K562 (cell line): ENCODE measurements at regions not wholly inside any gene's neighbourhood (a gene's known extent, or its start where the extent isn't known, plus 50 kb on each side); places are given as distances from the start of the nearest gene placed in this dataset.

ENCODE experiments used
- ATAC-seq: fragments of 200-7000 bp; cut with Tn5 transposase; 3 replicates; pipeline ENCODE4 v1.9.1; 2020; ENCODE audit warnings: moderate library complexity
- BruUV-seq: library from RNA; stranded (reverse); fragments of 400-500 nt; replicated peaks from 2 replicates; lab custom pipeline; 2021; lab: Mats Ljungman, UMichigan
- CTCF ChIA-PET: fragments of 300-600 bp; formaldehyde crosslinking; extraction: SDS; loops from one replicate; lab custom pipeline; 2021; ENCODE audit warnings: low intra/inter-chr PET ratio; lab: Yijun Ruan, JAX
- POLR2A ChIA-PET: fragments of 300-600, 350-650 bp; sonication (Branson Sonifier 250); formaldehyde crosslinking; extraction: SDS; loops from one replicate; lab custom pipeline; 2021; ENCODE audit warnings: antibody characterized with exemption, inconsistent platforms; lab: Yijun Ruan, JAX
- DNase-seq, 4 experiments: peaks; one replicate each; pipeline versions ENCODE4 v3.0.0 to v3.0.0-alpha.2; 2011 to 2018; ENCODE audit warnings: low spot score in 3 of 4, mixed read lengths in 3 of 4; ENCODE audit errors: extremely low read depth in 1 of 4
- FAIRE-seq: peaks from 2 replicates; lab custom pipeline; 2011; peaks lifted over from hg19 to GRCh38; lab: Jason Lieb, UNC
- H2AFZ ChIP-seq: 2 replicates; pipeline ENCODE4 v1.6.0; 2011; ENCODE audit warnings: low read depth, low read length, control low read depth, inconsistent platforms
- H3K27ac ChIP-seq: fragments of 200-600 bp; 3 replicates; pipeline ENCODE4 v1.8.0; 2011; ENCODE audit warnings: low read depth, mild to moderate bottlenecking, control low read depth, inconsistent platforms, low read length, moderate library complexity, mixed read lengths; ENCODE audit errors: extremely low read depth
- H3K27me3 ChIP-seq, 2 experiments: fragments of 300-600 bp in 1 of 2; 2 replicates in 1 of 2; 3 replicates in 1 of 2; pipeline versions ENCODE4 v1.6.0 to v1.8.0; 2011; ENCODE audit warnings: inconsistent platforms in 2 of 2, low read length in 2 of 2, mild to moderate bottlenecking in 1 of 2, mixed read lengths in 1 of 2, moderate library complexity in 1 of 2; ENCODE audit not compliant: control insufficient read depth in 2 of 2, insufficient read depth in 2 of 2
- H3K36me3 ChIP-seq: fragments of 300-600 bp; 3 replicates; pipeline ENCODE4 v1.8.0; 2011; ENCODE audit warnings: mild to moderate bottlenecking, low read length, inconsistent platforms; ENCODE audit not compliant: control insufficient read depth, insufficient read depth
- H3K4me1 ChIP-seq, 2 experiments: fragments of 200-600 bp in 1 of 2; replicated peaks in 1 of 2; 2 replicates in 1 of 2; 3 replicates in 1 of 2; pipeline versions ENCODE4 v1.5.1 to v1.8.0; 2011; ENCODE audit warnings: inconsistent platforms in 2 of 2, low read length in 2 of 2, mild to moderate bottlenecking in 1 of 2, mixed read lengths in 1 of 2, moderate library complexity in 1 of 2; ENCODE audit not compliant: control insufficient read depth in 2 of 2, insufficient read depth in 2 of 2
- H3K4me2 ChIP-seq: 2 replicates; pipeline ENCODE4 v1.6.1; 2011; ENCODE audit warnings: low read length, control low read depth, inconsistent platforms, mixed read lengths; ENCODE audit not compliant: insufficient read depth
- H3K4me3 ChIP-seq: fragments of 200-600 bp; sonication (generic), shearing (Covaris generic); 2 replicates; pipeline ENCODE4 v1.5.1; 2016; ENCODE audit warnings: control low read depth, inconsistent platforms
- H3K79me2 ChIP-seq: fragments of 200-600 bp; 3 replicates; pipeline ENCODE4 v1.8.0; 2011; ENCODE audit warnings: low read length, inconsistent platforms; ENCODE audit not compliant: control insufficient read depth, insufficient read depth
- H3K9ac ChIP-seq, 2 experiments: 2 replicates each; pipeline versions ENCODE4 v1.6.0 to v1.6.1; 2011; ENCODE audit warnings: low read depth in 2 of 2, low read length in 2 of 2, control low read depth in 1 of 2, inconsistent platforms in 1 of 2, mild to moderate bottlenecking in 1 of 2, mixed read lengths in 1 of 2; ENCODE audit not compliant: insufficient read depth in 1 of 2
- H3K9me1 ChIP-seq: one replicate; pipeline ENCODE4 v1.6.0; 2011; ENCODE audit warnings: inconsistent platforms, mild to moderate bottlenecking, low read length, moderate library complexity; ENCODE audit not compliant: control insufficient read depth, insufficient read depth
- H3K9me3 ChIP-seq: replicated peaks from 2 replicates; pipeline ENCODE4 v1.5.1; 2011; ENCODE audit warnings: low read depth, low read length, inconsistent platforms; ENCODE audit not compliant: control insufficient read depth, insufficient read depth
- H4K20me1 ChIP-seq: replicated peaks from 2 replicates; pipeline ENCODE4 v1.6.1; 2011; ENCODE audit warnings: low read length, inconsistent platforms, mixed read lengths; ENCODE audit not compliant: control insufficient read depth, insufficient read depth
- DPF2 ChIP-seq: fragments of 450-650 bp; IDR thresholded peaks from 2 replicates; pipeline ENCODE4 v1.6.1; 2016
- IRF2 ChIP-seq: sonication (generic); formaldehyde crosslinking; IDR thresholded peaks from 2 replicates; pipeline ENCODE4 v1.8.1; 2022; ENCODE audit warnings: mild to moderate bottlenecking, missing genetic modification reagents
- KLF6 ChIP-seq: fragments of 250-450 bp; sonication (Bioruptor Pico); IDR thresholded peaks from 2 replicates; pipeline ENCODE4 v1.4.0; 2020; ENCODE audit warnings: mild to moderate bottlenecking, moderate library complexity, borderline replicate concordance
- NFATC3 ChIP-seq: fragments of 450-650 bp; IDR thresholded peaks from 2 replicates; pipeline ENCODE4 v1.6.1; 2017; ENCODE audit warnings: mild to moderate bottlenecking
- PPARD ChIP-seq: fragments of 250-450 bp; sonication (Bioruptor Pico); IDR thresholded peaks from 2 replicates; pipeline ENCODE4 v1.8.0; 2022; ENCODE audit warnings: inconsistent platforms, mild to moderate bottlenecking, moderate library complexity
- RAD51 ChIP-seq: fragments of 450-650 bp; IDR thresholded peaks from 2 replicates; pipeline ENCODE4 v1.7.1; 2016; ENCODE audit warnings: low read depth, mild to moderate bottlenecking, borderline replicate concordance
- SMAD1 ChIP-seq: fragments of 150-350 bp; IDR thresholded peaks from 2 replicates; pipeline ENCODE4 v1.6.1; 2014; ENCODE audit warnings: low read length, low read depth; ENCODE audit not compliant: partially characterized antibody
- SRF ChIP-seq, 2 experiments: fragments of 250-450, 450-650 bp in 1 of 2; sonication (Bioruptor Pico) in 1 of 2; sonication (generic) in 1 of 2; formaldehyde crosslinking; IDR thresholded peaks; 2 replicates each; pipeline versions ENCODE4 v1.5.0 to v1.5.1; 2020 to 2022; ENCODE audit warnings: mild to moderate bottlenecking in 1 of 2, missing genetic modification reagents in 1 of 2
- TSC22D4 ChIP-seq: fragments of 450-650 bp; IDR thresholded peaks from 2 replicates; pipeline ENCODE4 v1.6.1; 2016; ENCODE audit warnings: missing genetic modification characterization, missing biosample characterization, control low read depth
- WHSC1 ChIP-seq: IDR thresholded peaks from one replicate; pipeline ENCODE4 v1.6.1; 2012; ENCODE audit warnings: low read length, control low read depth, inconsistent platforms
- ZBTB7A ChIP-seq: IDR thresholded peaks from 2 replicates; pipeline ENCODE4 v1.6.1; 2011; ENCODE audit warnings: low read depth, mild to moderate bottlenecking, low read length, moderate library complexity, borderline replicate concordance; ENCODE audit not compliant: control insufficient read depth
- ZNF282 ChIP-seq: sonication (generic); formaldehyde crosslinking; IDR thresholded peaks from 2 replicates; pipeline ENCODE4 v1.8.1; 2023; ENCODE audit warnings: missing genetic modification reagents
- ZNF76 ChIP-seq: fragments of 250-450 bp; sonication (Bioruptor Pico); IDR thresholded peaks from 2 replicates; pipeline ENCODE4 v1.4.0; 2020; ENCODE audit warnings: mild to moderate bottlenecking, moderate library complexity, borderline replicate concordance
- WGBS: fragments of 100-300 bp; shearing (Covaris generic); methylation state at CpG from one replicate; pipeline ENCODE4 v1.1.6; 2016; ENCODE audit warnings: low coverage, mixed read lengths; ENCODE audit not compliant: insufficient coverage; ENCODE audit errors: missing lambda C conversion rate; 5-methylcytosine and 5-hydroxymethylcytosine counted together
- in situ Hi-C: fragments of 300-500 bp; cut with MboI; formaldehyde crosslinking; loops from 4 replicates; pipeline ENCODE4 v1.15.0; 2018; ENCODE audit warnings: inconsistent platforms, mixed read lengths
- intact Hi-C: fragments of 100-400 bp; cut with micrococcal nuclease; formaldehyde crosslinking; loops from 2 replicates; pipeline ENCODE4 v1.14.2; 2022
- TF ChIP-seq, protein P1 (sequence below), 2 experiments: fragments of 450-650 bp in 1 of 2; sonication (generic) in 1 of 2; formaldehyde crosslinking in 1 of 2; IDR thresholded peaks; 2 replicates each; pipeline versions ENCODE4 v1.7.1 to v1.9.0; 2016 to 2022; ENCODE audit warnings: inconsistent platforms in 1 of 2, mild to moderate bottlenecking in 1 of 2, missing genetic modification reagents in 1 of 2

DNA sequence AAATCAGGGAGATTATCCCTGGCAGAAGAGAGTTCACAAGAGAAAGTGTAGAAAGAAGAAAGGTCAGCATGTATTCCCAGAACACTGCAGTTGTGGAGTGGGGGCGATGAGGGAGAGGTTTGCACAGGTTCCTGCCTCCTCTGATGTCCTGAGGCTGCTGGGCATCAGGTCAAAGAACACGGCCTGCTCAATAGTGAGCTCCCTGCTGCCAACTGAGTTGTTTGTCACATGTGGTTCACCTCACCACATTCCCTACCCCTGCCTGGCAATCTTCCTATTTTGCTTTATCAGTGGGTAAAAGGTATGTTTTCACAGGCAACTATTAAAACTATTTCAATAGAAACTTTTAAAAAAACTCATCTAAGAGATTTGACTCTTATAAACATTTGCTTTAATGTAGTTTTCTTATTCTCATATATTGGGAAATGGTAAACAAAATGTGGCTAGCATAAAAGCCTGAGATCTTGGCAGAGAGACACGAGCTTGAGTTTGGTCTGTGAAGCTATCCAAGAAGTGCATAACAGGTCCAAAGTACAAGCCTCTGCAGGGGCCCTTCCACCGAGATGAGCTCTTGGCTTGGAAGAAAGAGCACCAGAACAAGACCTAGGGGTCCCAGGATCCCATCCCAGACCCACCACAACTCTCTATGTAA is 123.9 kb upstream of the SRD5A2 start:
- no peak overlapping the region for H2AFZ ChIP-seq

More for the DNA sequence above, 123.9 kb upstream of the SRD5A2 start:
- BruUV-seq = no TSS peak
- 0 out of 5 replicates have a peak, but pooled peaks cover 0 to 5% of the 10 kb centered on the region in 2 experiments for H3K27me3 ChIP-seq
- TF ChIP-seq NFATC3 (no peak), PPARD (no peak), SMAD1 (no peak), ZNF282 (no peak), TSC22D4 (tag) (no peak), KLF6 (CRISPR knock-in tag) (no peak), WHSC1 (no peak), DPF2 (no peak), IRF2 (no peak), SRF (CRISPR knock-in tag; IDR thresholded peaks at IDR 0.05) (no peak), RAD51 (no peak), ZNF76 (CRISPR knock-in tag) (no peak), ZBTB7A (no peak)
- TF ChIP-seq, protein P1, sequence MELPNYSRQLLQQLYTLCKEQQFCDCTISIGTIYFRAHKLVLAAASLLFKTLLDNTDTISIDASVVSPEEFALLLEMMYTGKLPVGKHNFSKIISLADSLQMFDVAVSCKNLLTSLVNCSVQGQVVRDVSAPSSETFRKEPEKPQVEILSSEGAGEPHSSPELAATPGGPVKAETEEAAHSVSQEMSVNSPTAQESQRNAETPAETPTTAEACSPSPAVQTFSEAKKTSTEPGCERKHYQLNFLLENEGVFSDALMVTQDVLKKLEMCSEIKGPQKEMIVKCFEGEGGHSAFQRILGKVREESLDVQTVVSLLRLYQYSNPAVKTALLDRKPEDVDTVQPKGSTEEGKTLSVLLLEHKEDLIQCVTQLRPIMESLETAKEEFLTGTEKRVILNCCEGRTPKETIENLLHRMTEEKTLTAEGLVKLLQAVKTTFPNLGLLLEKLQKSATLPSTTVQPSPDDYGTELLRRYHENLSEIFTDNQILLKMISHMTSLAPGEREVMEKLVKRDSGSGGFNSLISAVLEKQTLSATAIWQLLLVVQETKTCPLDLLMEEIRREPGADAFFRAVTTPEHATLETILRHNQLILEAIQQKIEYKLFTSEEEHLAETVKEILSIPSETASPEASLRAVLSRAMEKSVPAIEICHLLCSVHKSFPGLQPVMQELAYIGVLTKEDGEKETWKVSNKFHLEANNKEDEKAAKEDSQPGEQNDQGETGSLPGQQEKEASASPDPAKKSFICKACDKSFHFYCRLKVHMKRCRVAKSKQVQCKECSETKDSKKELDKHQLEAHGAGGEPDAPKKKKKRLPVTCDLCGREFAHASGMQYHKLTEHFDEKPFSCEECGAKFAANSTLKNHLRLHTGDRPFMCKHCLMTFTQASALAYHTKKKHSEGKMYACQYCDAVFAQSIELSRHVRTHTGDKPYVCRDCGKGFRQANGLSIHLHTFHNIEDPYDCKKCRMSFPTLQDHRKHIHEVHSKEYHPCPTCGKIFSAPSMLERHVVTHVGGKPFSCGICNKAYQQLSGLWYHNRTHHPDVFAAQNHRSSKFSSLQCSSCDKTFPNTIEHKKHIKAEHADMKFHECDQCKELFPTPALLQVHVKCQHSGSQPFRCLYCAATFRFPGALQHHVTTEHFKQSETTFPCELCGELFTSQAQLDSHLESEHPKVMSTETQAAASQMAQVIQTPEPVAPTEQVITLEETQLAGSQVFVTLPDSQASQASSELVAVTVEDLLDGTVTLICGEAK (IDR thresholded peaks at IDR 0.05) = no peak
- TF ChIP-seq, protein P1 (CRISPR knock-in tag; IDR thresholded peaks at IDR 0.05) = no peak
- TF ChIP-seq, all 486 proteins: peak for 0
- intact Hi-C loops (no loop called here), in situ Hi-C loops (loop anchor here (25.0 kb wide), 1 partner anchor 1683 kb away; no protein-coding TSS in a partner anchor)
- POLR2A ChIA-PET = no interaction called here
- no peak overlapping the region for H3K4me2 ChIP-seq
- no peaks in the 10 kb centered on the region for H3K9me1 ChIP-seq
- H3K4me1 ChIP-seq = no peaks in the 10 kb centered on the region
- H3K9me3 ChIP-seq = no peaks in the 10 kb centered on the region
- DNase-seq (no peak), ATAC-seq (no peak), FAIRE-seq (no peak)
- no peaks in the 10 kb centered on the region for H3K79me2 ChIP-seq
- no peak overlapping the region for H3K9ac ChIP-seq
- no peaks in the 10 kb centered on the region for H4K20me1 ChIP-seq
- CTCF ChIA-PET = no interaction called here
- H3K36me3 ChIP-seq = no peaks in the 10 kb centered on the region
- H3K27ac ChIP-seq = no peak overlapping the region
- H3K4me3 ChIP-seq = no peak overlapping the region
- WGBS = 2% methylated on average over 4 of the region's 4 CpGs
